ENCODE measurements at regions not wholly inside any gene's neighbourhood (a gene's known extent, or its start where the extent isn't known, plus 50 kb on each side); places are given as distances from the start of the nearest gene placed in this dataset.

- Mint-ChIP-seq H3K27ac (ENCODE audit: unreplicated experiment) (no peak overlapping the region), H3K4me3 (ENCODE audit: unreplicated experiment) (no peak overlapping the region), H3K9me3 (ENCODE audit: unreplicated experiment) (no peaks in the 10 kb centered on the region), H3K27me3 (ENCODE audit: low read depth, unreplicated experiment) (no peaks in the 10 kb centered on the region), H3K4me1 (ENCODE audit: low read depth, unreplicated experiment) (peaks cover 6% of the 10 kb centered on the region), H3K36me3 (ENCODE audit: low read depth, unreplicated experiment) (no peaks in the 10 kb centered on the region)
- Histone ChIP-seq H3K27ac (ENCODE audit: low read depth, low read length) (no peak overlapping the region), H3K79me2 (ENCODE audit: insufficient read depth, low read length) (no peaks in the 10 kb centered on the region), H3K36me3 (ENCODE audit: insufficient read depth, low read length) (no peaks in the 10 kb centered on the region), H3K4me3 (ENCODE audit: insufficient read depth, low read depth, low read length) (no peak overlapping the region), H3K4me2 (ENCODE audit: low read length) (no peak overlapping the region), H3K4me1 (ENCODE audit: insufficient read depth, low read length) (no peaks in the 10 kb centered on the region), H3K27me3 (ENCODE audit: insufficient read depth, low read length) (no peaks in the 10 kb centered on the region), H3K9ac (ENCODE audit: low read length) (no peak overlapping the region), H2AFZ (ENCODE audit: low read depth, low read length) (no peak overlapping the region), H4K20me1 (ENCODE audit: insufficient read depth, low read length) (no peaks in the 10 kb centered on the region), H3K9me3 (ENCODE audit: insufficient read depth, low read depth, low read length) (no peaks in the 10 kb centered on the region)
- TF ChIP-seq CTCF (IDR thresholded peaks at IDR 0.05; ENCODE audit: insufficient read depth, low read depth, low read length): no peak
- no peak for TF ChIP-seq EZH2 (IDR thresholded peaks at IDR 0.05; ENCODE audit: insufficient read depth, low read length)
- DNase-seq (ENCODE audit: low read depth) (no peak), FAIRE-seq (no peak)
Measured at GRCh38 chr13:33402975-33403374, 117.4 kb upstream of the STARD13 start.

- Histone ChIP-seq H3K9ac (ENCODE audit: low read length) (no peak overlapping the region), H3K4me2 (ENCODE audit: low read length) (no peak overlapping the region), H3K4me3 (ENCODE audit: insufficient read depth, low read depth, low read length) (no peak overlapping the region), H3K36me3 (ENCODE audit: insufficient read depth, low read length) (no peaks in the 10 kb centered on the region), H3K79me2 (ENCODE audit: insufficient read depth, low read length) (no peaks in the 10 kb centered on the region), H3K27me3 (ENCODE audit: insufficient read depth, low read length) (no peaks in the 10 kb centered on the region), H4K20me1 (ENCODE audit: insufficient read depth, low read length) (no peaks in the 10 kb centered on the region), H3K9me3 (ENCODE audit: insufficient read depth, low read depth, low read length) (no peaks in the 10 kb centered on the region), H3K4me1 (ENCODE audit: insufficient read depth, low read length) (no peaks in the 10 kb centered on the region), H2AFZ (ENCODE audit: low read depth, low read length) (no peak overlapping the region), H3K27ac (ENCODE audit: low read depth, low read length) (no peak overlapping the region)
- Mint-ChIP-seq H3K36me3 (ENCODE audit: low read depth, unreplicated experiment) (no peaks in the 10 kb centered on the region), H3K27ac (ENCODE audit: unreplicated experiment) (no peak overlapping the region), H3K4me3 (ENCODE audit: unreplicated experiment) (no peak overlapping the region), H3K27me3 (ENCODE audit: low read depth, unreplicated experiment) (no peaks in the 10 kb centered on the region), H3K4me1 (ENCODE audit: low read depth, unreplicated experiment) (peaks cover 6% of the 10 kb centered on the region), H3K9me3 (ENCODE audit: unreplicated experiment) (no peaks in the 10 kb centered on the region)
- no peak for TF ChIP-seq EZH2 (IDR thresholded peaks at IDR 0.05; ENCODE audit: insufficient read depth, low read length)
- TF ChIP-seq CTCF (IDR thresholded peaks at IDR 0.05; ENCODE audit: insufficient read depth, low read depth, low read length): no peak
- DNase-seq (ENCODE audit: low read depth) (no peak), FAIRE-seq (no peak)
Measured at GRCh38 chr13:33403807-33404362, 118.3 kb upstream of the STARD13 start.

GRCh38 chr13:33405371-33405770, 119.8 kb upstream of the STARD13 start:
- H3K36me3 ChIP-seq (ENCODE audit: insufficient read depth, low read length): no peaks in the 10 kb centered on the region
- H3K27me3 ChIP-seq (ENCODE audit: insufficient read depth, low read length): no peaks in the 10 kb centered on the region
- no peaks in the 10 kb centered on the region for H3K4me1 ChIP-seq (ENCODE audit: insufficient read depth, low read length)
- H3K27ac ChIP-seq (ENCODE audit: low read depth, low read length): no peak overlapping the region
- H2AFZ ChIP-seq (ENCODE audit: low read depth, low read length): no peak overlapping the region
- no peak overlapping the region for H3K9ac ChIP-seq (ENCODE audit: low read length)
- no peaks in the 10 kb centered on the region for H3K9me3 ChIP-seq (ENCODE audit: insufficient read depth, low read depth, low read length)
- TF ChIP-seq EZH2 (IDR thresholded peaks at IDR 0.05; ENCODE audit: insufficient read depth, low read length) (no peak), CTCF (IDR thresholded peaks at IDR 0.05; ENCODE audit: insufficient read depth, low read depth, low read length) (no peak)
- FAIRE-seq: no peak
- H4K20me1 ChIP-seq (ENCODE audit: insufficient read depth, low read length): no peaks in the 10 kb centered on the region
- H3K27me3 Mint-ChIP-seq (ENCODE audit: low read depth, unreplicated experiment): no peaks in the 10 kb centered on the region
- no peak for DNase-seq (ENCODE audit: low read depth)
- no peak overlapping the region for H3K4me3 Mint-ChIP-seq (ENCODE audit: unreplicated experiment)
- H3K79me2 ChIP-seq (ENCODE audit: insufficient read depth, low read length): no peaks in the 10 kb centered on the region
- H3K4me3 ChIP-seq (ENCODE audit: insufficient read depth, low read depth, low read length): no peak overlapping the region
- peaks cover 6% of the 10 kb centered on the region for H3K4me1 Mint-ChIP-seq (ENCODE audit: low read depth, unreplicated experiment)
- H3K9me3 Mint-ChIP-seq (ENCODE audit: unreplicated experiment): no peaks in the 10 kb centered on the region
- H3K4me2 ChIP-seq (ENCODE audit: low read length): no peak overlapping the region
- no peak overlapping the region for H3K27ac Mint-ChIP-seq (ENCODE audit: unreplicated experiment)
- H3K36me3 Mint-ChIP-seq (ENCODE audit: low read depth, unreplicated experiment): no peaks in the 10 kb centered on the region
